Transverse colon (tissue), 4 donors: ENCODE measurements at regions not wholly inside any gene's neighbourhood (a gene's known extent, or its start where the extent isn't known, plus 50 kb on each side); places are given as distances from the start of the nearest gene placed in this dataset.

ENCODE experiments used
- POLR2A ChIP-seq: fragments of 450-650 bp; IDR thresholded peaks from one replicate; pipeline ENCODE4 v1.6.1; 2016; ENCODE audit warnings: antibody characterized with exemption, mild to moderate bottlenecking, moderate library complexity
- POLR2AphosphoS5 ChIP-seq, 3 donors: sonication (generic); formaldehyde crosslinking; IDR thresholded peaks; one replicate each; pipeline ENCODE4 v1.6.1; 2016; ENCODE audit warnings: antibody characterized with exemption in 3 of 3
- TF ChIP-seq, protein P1 (sequence below), 5 experiments: fragments of 200-600 bp in 3 of 5; fragments of 450-650 bp in 2 of 5; sonication (generic) in 3 of 5; IDR thresholded peaks; 1 replicate in 2 of 5; 2 replicates in 3 of 5; pipeline ENCODE4 v1.5.1; 2016 to 2017; ENCODE audit warnings: antibody characterized with exemption in 5 of 5, inconsistent platforms in 3 of 5, mild to moderate bottlenecking in 2 of 5, moderate library complexity in 1 of 5

DNA sequence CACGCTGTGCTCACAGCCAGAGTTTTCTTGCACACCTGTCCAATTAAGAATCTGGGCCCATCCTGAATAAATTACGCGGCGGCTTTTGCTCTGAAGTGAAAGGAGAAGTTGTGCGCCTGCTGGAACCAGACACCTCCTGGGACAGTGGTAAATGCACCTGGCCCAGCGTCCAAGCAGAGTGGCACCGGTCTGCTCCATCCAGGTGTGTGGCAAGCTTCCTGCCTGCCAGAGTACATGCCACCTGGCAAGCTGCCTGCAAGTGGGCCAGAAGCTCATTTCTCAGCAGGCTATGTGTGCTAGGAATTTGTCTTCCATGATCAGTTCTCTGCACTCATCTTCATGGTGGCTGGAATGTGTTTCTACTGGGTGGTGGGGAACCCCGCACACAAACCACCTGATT, 660.6 kb downstream of the ETS1 start:
- TF ChIP-seq, protein P1, sequence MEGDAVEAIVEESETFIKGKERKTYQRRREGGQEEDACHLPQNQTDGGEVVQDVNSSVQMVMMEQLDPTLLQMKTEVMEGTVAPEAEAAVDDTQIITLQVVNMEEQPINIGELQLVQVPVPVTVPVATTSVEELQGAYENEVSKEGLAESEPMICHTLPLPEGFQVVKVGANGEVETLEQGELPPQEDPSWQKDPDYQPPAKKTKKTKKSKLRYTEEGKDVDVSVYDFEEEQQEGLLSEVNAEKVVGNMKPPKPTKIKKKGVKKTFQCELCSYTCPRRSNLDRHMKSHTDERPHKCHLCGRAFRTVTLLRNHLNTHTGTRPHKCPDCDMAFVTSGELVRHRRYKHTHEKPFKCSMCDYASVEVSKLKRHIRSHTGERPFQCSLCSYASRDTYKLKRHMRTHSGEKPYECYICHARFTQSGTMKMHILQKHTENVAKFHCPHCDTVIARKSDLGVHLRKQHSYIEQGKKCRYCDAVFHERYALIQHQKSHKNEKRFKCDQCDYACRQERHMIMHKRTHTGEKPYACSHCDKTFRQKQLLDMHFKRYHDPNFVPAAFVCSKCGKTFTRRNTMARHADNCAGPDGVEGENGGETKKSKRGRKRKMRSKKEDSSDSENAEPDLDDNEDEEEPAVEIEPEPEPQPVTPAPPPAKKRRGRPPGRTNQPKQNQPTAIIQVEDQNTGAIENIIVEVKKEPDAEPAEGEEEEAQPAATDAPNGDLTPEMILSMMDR (IDR thresholded peaks at IDR 0.05) = no peak
- TF ChIP-seq POLR2A (no peak), POLR2AphosphoS5 (IDR thresholded peaks at IDR 0.05) (no peak)
